ENCODE measurements at regions not wholly inside any gene's neighbourhood (a gene's known extent, or its start where the extent isn't known, plus 50 kb on each side); places are given as distances from the start of the nearest gene placed in this dataset.
"Not testable (repeated sequence)": the region's sequence is repeated elsewhere in the genome, so short reads cannot be mapped to it uniquely, and the experiment has no call there.

GRCh38 chr7:82624337-82624736, 180.8 kb upstream of the CACNA2D1 start:
- DNase-seq (ENCODE audit: low read depth): no peak

- no peak for DNase-seq (ENCODE audit: low read depth)
Measured at GRCh38 chr7:82623812-82624211, 180.2 kb upstream of the CACNA2D1 start.

- DNase-seq (ENCODE audit: low read depth): no peak
Measured at GRCh38 chr7:82617156-82617555, 173.6 kb upstream of the CACNA2D1 start.

- DNase-seq (ENCODE audit: low read depth): no peak
Measured at GRCh38 chr7:82616059-82616728, 172.6 kb upstream of the CACNA2D1 start.

- DNase-seq (ENCODE audit: low read depth): no peak
Measured at GRCh38 chr7:82615527-82615926, 171.9 kb upstream of the CACNA2D1 start.

- no peak for DNase-seq (ENCODE audit: low read depth)
Measured at GRCh38 chr7:82609746-82610145, 166.2 kb upstream of the CACNA2D1 start.

- DNase-seq (ENCODE audit: low read depth): no peak
Measured at GRCh38 chr7:82605247-82605864, 161.8 kb upstream of the CACNA2D1 start.

GRCh38 chr7:82602066-82602465, 158.5 kb upstream of the CACNA2D1 start:
- no peak for DNase-seq (ENCODE audit: low read depth)

- no peak for DNase-seq (ENCODE audit: low read depth)
Measured at GRCh38 chr7:82600531-82600930, 157.0 kb upstream of the CACNA2D1 start.

- DNase-seq (ENCODE audit: low read depth): no peak
Measured at GRCh38 chr7:82599895-82600294, 156.3 kb upstream of the CACNA2D1 start.

- DNase-seq (ENCODE audit: low read depth): no peak
Measured at GRCh38 chr7:82598958-82599357, 155.4 kb upstream of the CACNA2D1 start.

GRCh38 chr7:82595795-82596194, 152.2 kb upstream of the CACNA2D1 start:
- not testable (repeated sequence) for DNase-seq (ENCODE audit: low read depth)

- DNase-seq (ENCODE audit: low read depth): no peak
Measured at GRCh38 chr7:82595176-82595575, 151.6 kb upstream of the CACNA2D1 start.

GRCh38 chr7:82594665-82595064, 151.1 kb upstream of the CACNA2D1 start:
- no peak for DNase-seq (ENCODE audit: low read depth)

- DNase-seq (ENCODE audit: low read depth): no peak
Measured at GRCh38 chr7:82593780-82594179, 150.2 kb upstream of the CACNA2D1 start.

GRCh38 chr7:82592416-82592815, 148.8 kb upstream of the CACNA2D1 start:
- DNase-seq (ENCODE audit: low read depth): no peak

- DNase-seq (ENCODE audit: low read depth): no peak
Measured at GRCh38 chr7:82579047-82579446, 135.5 kb upstream of the CACNA2D1 start.

- no peak for DNase-seq (ENCODE audit: low read depth)
Measured at GRCh38 chr7:82578430-82578829, 134.9 kb upstream of the CACNA2D1 start.

GRCh38 chr7:82572195-82572880, 128.8 kb upstream of the CACNA2D1 start:
- peak; percentile 9 for DNase-seq (ENCODE audit: low read depth)

GRCh38 chr7:82571047-82571446, 127.5 kb upstream of the CACNA2D1 start:
- not testable (repeated sequence) for DNase-seq (ENCODE audit: low read depth)

- no peak for DNase-seq (ENCODE audit: low read depth)
Measured at GRCh38 chr7:82567841-82568240, 124.3 kb upstream of the CACNA2D1 start.

- DNase-seq (ENCODE audit: low read depth): no peak
Measured at GRCh38 chr7:82567356-82567755, 123.8 kb upstream of the CACNA2D1 start.

- no peak for DNase-seq (ENCODE audit: low read depth)
Measured at GRCh38 chr7:82566752-82567151, 123.2 kb upstream of the CACNA2D1 start.

Data from activated T-helper 1 cell treated with Interleukin-2 at 50 U/mL for 16 hours (primary cell).